NCI-H1930 (cell line): ENCODE measurements at regions not wholly inside any gene's neighbourhood (a gene's known extent, or its start where the extent isn't known, plus 50 kb on each side); places are given as distances from the start of the nearest gene placed in this dataset.

Experiments
- DNase-seq, 2 experiments: peaks; one replicate each; lab custom pipeline; 2025; lab: John Stamatoyannopoulos, UW

DNA sequence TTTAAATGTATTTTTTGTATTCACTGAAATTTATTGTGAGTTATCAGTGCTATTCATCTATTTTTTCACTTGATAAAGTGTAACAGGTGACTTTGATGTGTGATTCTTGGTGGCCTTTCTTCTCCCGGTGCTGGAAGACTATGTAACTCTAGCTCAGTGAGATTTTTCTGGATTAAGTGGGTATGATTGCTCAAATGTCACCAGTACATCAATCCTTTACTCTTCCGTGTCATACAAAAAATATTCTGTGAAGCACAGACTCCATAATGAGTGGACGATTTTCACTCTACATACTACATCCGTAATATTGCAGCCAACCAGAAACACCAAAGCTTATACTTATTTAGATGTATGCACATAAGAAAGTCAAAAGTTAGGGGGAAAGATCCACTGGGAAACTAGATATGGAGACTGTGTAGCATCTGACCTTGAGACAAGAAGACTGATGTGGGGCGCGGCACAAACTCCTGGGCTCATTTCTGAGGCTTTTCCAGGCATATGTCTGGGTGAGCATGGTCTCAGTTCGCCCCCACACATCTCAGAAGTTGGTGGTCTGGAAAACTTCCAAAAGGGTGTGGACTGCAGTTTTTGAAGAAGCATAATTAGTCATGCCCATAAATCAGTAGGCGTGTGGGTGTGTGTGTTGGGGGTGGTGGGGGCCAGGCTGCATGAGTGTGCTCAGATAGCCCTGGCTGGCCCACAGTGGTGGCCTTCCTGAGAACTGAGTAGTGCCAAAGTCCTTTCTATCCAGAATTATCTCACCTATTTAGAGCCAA is 53.9 kb upstream of the TENM3 start:
- no peak for DNase-seq

DNA sequence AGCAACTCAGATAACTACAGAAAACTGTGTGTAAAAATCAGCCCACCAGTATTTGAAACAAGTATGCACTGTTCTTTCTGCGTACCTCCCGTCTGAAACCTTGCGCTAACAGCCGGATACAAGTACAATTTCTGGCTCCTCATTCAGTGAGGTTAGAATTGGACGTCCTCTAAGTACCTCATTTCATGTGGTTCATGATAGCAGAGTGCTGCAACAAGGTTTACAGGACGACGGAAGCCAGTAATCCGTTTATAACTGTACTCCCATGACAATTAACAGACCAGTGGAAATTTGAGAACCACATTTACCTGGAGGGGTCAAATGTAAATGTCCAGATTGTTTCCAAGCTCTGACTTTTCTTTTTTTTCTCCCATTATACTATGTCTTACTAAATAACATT is 52.9 kb upstream of the TENM3 start:
- no peak for DNase-seq

GRCh38 chr4:182192511-182193181 is 50.6 kb upstream of the TENM3 start:
- DNase-seq, result peak; percentile 55 to 72

- peak; percentile 56 to 72 for DNase-seq
Observed at GRCh38 chr4:182193311-182193710, 49.9 kb upstream of the TENM3 start.
